OCI-LY7 (cell line): ENCODE measurements at regions not wholly inside any gene's neighbourhood (a gene's known extent, or its start where the extent isn't known, plus 50 kb on each side); places are given as distances from the start of the nearest gene placed in this dataset.

Experiments used
- BruUV-seq: library from RNA; stranded (reverse); fragments of 400-500 nt; replicated peaks from 2 replicates; lab custom pipeline; 2021; lab: Mats Ljungman, UMichigan
- CTCF ChIA-PET: fragments of 300-600 bp; sonication (Branson Sonifier 250); formaldehyde crosslinking; loops from one replicate; lab custom pipeline; 2022; ENCODE audit warnings: antibody characterized with exemption; ENCODE audit not compliant: unreplicated experiment; lab: Charles Lee
- POLR2A ChIA-PET: fragments of 300-600 bp; sonication (Branson Sonifier 250); formaldehyde crosslinking; loops from one replicate; lab custom pipeline; 2022; ENCODE audit warnings: antibody characterized with exemption; lab: Charles Lee
- DNase-seq: peaks from one replicate; pipeline ENCODE4 v3.0.0-alpha.2; 2015; ENCODE audit warnings: low spot score
- H2AFZ ChIP-seq: fragments of 200-600 bp; sonication (generic), shearing (Covaris generic); 2 replicates; pipeline ENCODE4 v1.6.1; 2014; ENCODE audit warnings: mild to moderate bottlenecking, antibody characterized with exemption, low read length, moderate library complexity
- H3K27ac ChIP-seq: fragments of 200-600 bp; sonication (generic); 2 replicates; pipeline ENCODE4 v1.5.1; 2014; ENCODE audit warnings: mixed run types, low read depth, mild to moderate bottlenecking, moderate library complexity, low read length, inconsistent platforms; ENCODE audit not compliant: poor library complexity, severe bottlenecking
- H3K36me3 ChIP-seq: fragments of 200-600 bp; sonication (generic); 2 replicates; pipeline ENCODE4 v1.6.1; 2014; ENCODE audit warnings: mild to moderate bottlenecking, antibody characterized with exemption, low read length, moderate library complexity, mixed read lengths; ENCODE audit not compliant: insufficient read depth
- H3K4me1 ChIP-seq: fragments of 200-600 bp; sonication (generic); 2 replicates; pipeline ENCODE4 v1.5.1; 2014; ENCODE audit warnings: mild to moderate bottlenecking, low read length; ENCODE audit not compliant: insufficient read depth, poor library complexity, severe bottlenecking
- H3K4me2 ChIP-seq: fragments of 200-600 bp; sonication (generic); 2 replicates; pipeline ENCODE4 v1.6.1; 2014; ENCODE audit warnings: mild to moderate bottlenecking, low read length
- H3K4me3 ChIP-seq: fragments of 200-600 bp; sonication (generic); 2 replicates; pipeline ENCODE4 v1.5.1; 2014; ENCODE audit warnings: mild to moderate bottlenecking, low read depth, low read length; ENCODE audit not compliant: poor library complexity, severe bottlenecking
- H3K79me2 ChIP-seq: fragments of 200-600 bp; sonication (generic); 2 replicates; pipeline ENCODE4 v1.6.1; 2016; ENCODE audit warnings: low read depth, mild to moderate bottlenecking, low read length, moderate library complexity, mixed read lengths; ENCODE audit not compliant: insufficient read depth
- H3K9me2 ChIP-seq: fragments of 200-600 bp; sonication (generic); 2 replicates; pipeline ENCODE4 v1.6.1; 2016; ENCODE audit warnings: mild to moderate bottlenecking, low read length, mixed read lengths; ENCODE audit not compliant: insufficient read depth
- H3K9me3 ChIP-seq: fragments of 200-600 bp; sonication (generic); 2 replicates; pipeline ENCODE4 v1.6.1; 2014; ENCODE audit warnings: mild to moderate bottlenecking, mixed run types, low read length, mixed read lengths
- H4K20me1 ChIP-seq: fragments of 200-600 bp; sonication (generic); 2 replicates; pipeline ENCODE4 v1.6.1; 2014; ENCODE audit warnings: mild to moderate bottlenecking, antibody characterized with exemption, low read length, moderate library complexity, mixed read lengths; ENCODE audit not compliant: insufficient read depth
- CTCF ChIP-seq: fragments of 200-600 bp; sonication (generic); conservative IDR thresholded peaks from 2 replicates; pipeline ENCODE4 v1.5.1; 2014; ENCODE audit warnings: mild to moderate bottlenecking, antibody characterized with exemption, low read length, moderate library complexity, mixed read lengths
- EZH2phosphoT487 ChIP-seq: fragments of 200-600 bp; sonication (generic); IDR thresholded peaks from 2 replicates; pipeline ENCODE4 v1.6.1; 2018; ENCODE audit warnings: low read depth, borderline replicate concordance, mild to moderate bottlenecking, mixed run types, antibody characterized with exemption, low read length, moderate library complexity, mixed read lengths
- intact Hi-C: fragments of 100-400 bp; cut with micrococcal nuclease; formaldehyde crosslinking; loops from one replicate; pipeline ENCODE4 v1.10.0; 2022; ENCODE audit not compliant: unreplicated experiment

DNA sequence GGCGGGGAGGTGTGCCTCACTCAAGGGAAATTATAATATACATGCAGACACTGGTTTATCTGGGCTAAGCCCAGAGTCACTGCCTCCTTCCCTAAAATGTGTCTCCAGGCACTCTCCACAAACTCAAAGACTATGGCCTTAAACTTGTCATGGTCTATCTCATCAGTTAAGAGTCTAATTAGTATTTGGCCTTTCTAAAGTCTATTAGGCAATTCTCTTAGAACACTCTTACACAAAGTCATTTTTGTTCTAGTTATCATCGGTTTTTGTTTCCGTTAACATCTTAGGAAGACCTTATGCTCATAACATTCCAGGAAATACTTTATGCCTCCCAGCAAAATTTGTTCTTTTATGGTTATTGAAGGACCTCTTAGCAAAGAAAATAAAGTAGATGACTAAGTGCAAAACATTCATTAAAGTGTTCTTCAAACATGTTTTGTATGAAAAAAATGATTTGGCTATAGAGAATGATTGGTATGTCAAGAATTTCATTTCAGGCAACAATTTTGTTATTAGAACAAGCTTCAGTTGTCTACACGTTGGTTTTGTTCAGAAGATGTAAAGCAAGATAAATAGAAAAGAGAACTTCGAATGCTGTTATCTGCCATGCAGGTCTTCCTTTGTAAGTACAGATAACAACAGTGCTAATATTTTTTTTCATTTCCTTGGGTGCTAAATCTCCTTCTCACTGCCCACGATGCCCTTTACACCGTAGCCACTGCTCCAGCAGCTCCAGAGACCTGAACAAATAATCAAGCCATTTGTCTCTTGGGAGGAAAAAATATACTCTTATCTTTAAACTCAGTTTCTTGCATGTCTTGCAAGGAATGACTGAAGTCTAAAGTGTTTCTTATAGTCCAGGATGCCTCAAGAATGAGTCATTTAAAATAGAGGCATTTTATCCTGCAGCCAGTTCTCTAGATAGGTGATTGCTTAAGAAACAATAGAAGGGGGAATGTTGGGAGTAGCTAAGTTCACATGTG, 170.4 kb downstream of the HTR1B start:
- Histone ChIP-seq H3K9me2 (no peaks in the 10 kb centered on the region), H3K79me2 (no peaks in the 10 kb centered on the region), H3K4me1 (no peaks in the 10 kb centered on the region), H2AFZ (no peak overlapping the region), H3K36me3 (no peaks in the 10 kb centered on the region), H3K9me3 (no peaks in the 10 kb centered on the region), H3K27ac (no peak overlapping the region), H3K4me2 (no peak overlapping the region), H3K4me3 (no peak overlapping the region), H4K20me1 (no peaks in the 10 kb centered on the region)
- no peak for TF ChIP-seq EZH2phosphoT487
- no peak for TF ChIP-seq CTCF
- POLR2A ChIA-PET, result interaction anchor here (0.5 kb wide), 1 partner anchor 72 kb away, joined by 3 read pairs; no protein-coding TSS in a partner anchor
- no peak for DNase-seq
- BruUV-seq, result no TSS peak
- CTCF ChIA-PET, result no interaction called here
- intact Hi-C loops, result no loop called here

DNA sequence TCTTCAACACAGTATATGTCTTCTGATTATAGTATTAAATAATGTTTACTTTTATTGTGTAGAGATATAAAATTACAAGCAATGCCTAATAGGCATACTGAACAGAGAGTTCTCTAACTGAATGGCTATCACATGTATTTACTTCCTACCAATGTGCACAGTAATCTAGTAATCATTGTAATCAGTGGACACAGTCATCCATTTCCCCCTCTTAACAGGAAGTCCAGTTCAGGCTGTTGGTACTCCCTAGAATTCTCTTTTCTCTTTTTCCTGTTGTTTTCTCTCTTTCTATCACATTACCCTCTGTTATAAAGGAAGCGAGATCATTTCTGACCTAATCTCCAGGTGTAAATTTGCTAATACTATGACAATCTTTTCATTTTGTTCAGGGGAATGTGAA, 172.5 kb downstream of the HTR1B start:
- intact Hi-C loops, result no loop called here
- Histone ChIP-seq H3K4me3 (no peak overlapping the region), H3K9me2 (no peaks in the 10 kb centered on the region), H2AFZ (no peak overlapping the region), H3K4me2 (no peak overlapping the region), H3K79me2 (no peaks in the 10 kb centered on the region), H3K9me3 (no peaks in the 10 kb centered on the region), H3K27ac (no peak overlapping the region), H3K4me1 (no peaks in the 10 kb centered on the region), H4K20me1 (no peaks in the 10 kb centered on the region), H3K36me3 (no peaks in the 10 kb centered on the region)
- TF ChIP-seq CTCF (no peak), EZH2phosphoT487 (no peak)
- no TSS peak for BruUV-seq
- CTCF ChIA-PET, result no interaction called here
- POLR2A ChIA-PET, result no interaction called here
- DNase-seq, result no peak

DNA sequence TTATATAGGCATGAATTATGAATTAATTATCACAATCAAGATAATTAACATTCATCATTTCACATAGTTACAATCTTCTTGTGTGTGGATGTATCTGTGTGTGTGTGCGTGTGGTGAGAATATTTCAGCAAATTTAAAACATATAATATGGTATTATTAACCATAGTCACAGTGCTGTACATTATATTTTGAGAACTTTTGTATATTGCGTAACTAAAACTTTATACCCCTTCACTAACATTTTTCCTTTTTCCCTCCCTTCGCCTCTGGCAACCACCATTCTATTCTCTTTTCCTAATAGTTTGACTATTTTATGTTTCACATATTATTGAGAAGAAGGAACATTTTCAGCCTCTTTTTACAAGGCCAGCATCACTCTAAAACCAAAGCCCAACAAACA, 176.8 kb downstream of the HTR1B start:
- Histone ChIP-seq H3K9me2 (no peaks in the 10 kb centered on the region), H3K36me3 (no peaks in the 10 kb centered on the region), H2AFZ (no peak overlapping the region), H3K4me1 (no peaks in the 10 kb centered on the region), H3K4me3 (no peak overlapping the region), H3K27ac (no peak overlapping the region), H4K20me1 (no peaks in the 10 kb centered on the region), H3K79me2 (no peaks in the 10 kb centered on the region), H3K9me3 (no peaks in the 10 kb centered on the region), H3K4me2 (no peak overlapping the region)
- TF ChIP-seq EZH2phosphoT487, result no peak
- TF ChIP-seq CTCF, result no peak
- no peak for DNase-seq
- POLR2A ChIA-PET, result no interaction called here
- no TSS peak for BruUV-seq
- CTCF ChIA-PET, result no interaction called here
- intact Hi-C loops, result no loop called here
